HG02852 (cell line): ENCODE measurements at regions not wholly inside any gene's neighbourhood (a gene's known extent, or its start where the extent isn't known, plus 50 kb on each side); places are given as distances from the start of the nearest gene placed in this dataset.

Experiments
- ATAC-seq: cut with Tn5 transposase; IDR thresholded peaks from one replicate; pipeline ENCODE4 v1.9.1; 2021; ENCODE audit warnings: mild to moderate bottlenecking, moderate library complexity; ENCODE audit not compliant: unreplicated experiment

DNA sequence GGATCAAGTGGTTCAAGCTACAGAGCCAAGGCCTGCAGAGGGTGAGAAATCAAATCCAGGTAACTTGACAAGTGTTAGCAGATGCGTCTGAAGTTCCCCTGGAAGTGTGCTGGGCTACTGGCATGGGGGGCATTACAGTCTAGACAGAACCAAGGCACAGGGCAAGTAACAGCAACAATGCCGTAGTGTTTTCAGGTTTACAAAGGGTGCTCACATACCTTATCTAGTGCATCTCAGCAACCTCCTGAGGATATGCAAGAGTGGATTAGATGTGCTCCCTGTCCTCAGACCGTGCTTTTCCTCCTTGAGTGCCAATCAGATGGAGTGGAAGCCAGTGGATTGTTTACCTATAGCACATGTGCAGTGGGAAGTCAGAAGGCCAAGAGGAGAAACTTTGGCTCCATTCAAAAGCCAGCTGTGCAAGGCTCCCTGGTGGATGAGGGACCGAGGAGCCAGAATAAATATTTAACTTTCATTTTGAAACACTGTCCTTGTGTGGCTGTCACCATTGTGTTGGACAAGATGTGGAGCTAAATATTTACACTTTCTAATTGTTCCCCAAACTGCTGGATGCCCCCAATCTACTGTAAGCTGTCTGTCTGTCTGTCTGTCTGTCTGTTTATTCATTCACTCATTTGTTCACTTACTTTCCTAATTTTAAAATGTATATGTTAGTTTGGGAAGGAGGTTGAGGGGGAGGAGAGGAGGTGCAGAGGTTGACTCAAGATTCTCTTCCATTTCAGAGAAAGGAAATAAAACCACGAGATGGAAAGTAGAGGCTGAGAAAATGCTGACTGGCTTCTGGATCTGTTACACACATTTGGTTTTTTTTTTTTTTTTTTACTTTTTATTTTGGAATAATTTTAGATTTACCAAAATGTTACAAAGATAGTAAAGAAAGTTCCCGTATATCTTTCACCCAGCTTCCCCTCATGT lies 184.0 kb upstream of the PARP11 start:
- no peak for ATAC-seq

DNA sequence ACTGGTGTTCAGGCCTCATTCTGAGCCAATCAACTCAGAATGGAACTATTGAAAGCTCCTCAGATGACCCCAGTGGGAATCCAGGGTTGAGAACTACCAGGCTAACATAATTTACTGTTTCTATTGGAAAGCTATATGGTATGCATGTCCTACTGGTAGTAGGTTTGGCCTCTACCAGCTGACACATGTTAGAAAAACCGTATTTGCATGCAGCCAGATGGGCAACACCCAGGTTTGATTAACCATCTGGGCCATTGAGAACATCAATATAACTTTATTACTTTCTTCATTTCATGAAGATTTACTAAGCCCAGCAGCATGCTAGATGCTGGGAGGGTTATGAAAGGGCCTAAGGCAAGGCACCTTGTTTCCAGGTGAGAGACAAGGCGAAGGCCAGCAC lies 181.4 kb upstream of the PARP11 start:
- ATAC-seq, result no peak

DNA sequence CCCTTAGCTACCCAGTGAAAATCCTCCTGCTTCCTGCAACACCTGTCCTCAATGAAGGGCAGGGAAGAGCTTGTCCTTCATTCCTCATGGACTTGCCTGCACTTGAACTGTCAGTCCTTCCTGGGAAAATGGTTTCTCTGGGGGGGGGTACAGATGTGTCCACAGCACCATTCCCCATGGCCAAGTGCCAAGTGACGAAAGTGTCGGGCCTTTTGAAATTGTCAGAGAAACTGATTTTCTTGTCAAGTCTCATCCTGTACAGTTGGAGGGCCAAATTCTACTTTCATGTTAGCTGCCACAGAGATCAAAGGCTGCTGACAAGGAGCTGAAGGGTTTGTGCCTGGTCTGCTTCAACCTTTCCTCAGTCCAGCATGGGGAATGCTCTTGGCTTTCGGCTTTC lies 179.5 kb upstream of the PARP11 start:
- no peak for ATAC-seq

DNA sequence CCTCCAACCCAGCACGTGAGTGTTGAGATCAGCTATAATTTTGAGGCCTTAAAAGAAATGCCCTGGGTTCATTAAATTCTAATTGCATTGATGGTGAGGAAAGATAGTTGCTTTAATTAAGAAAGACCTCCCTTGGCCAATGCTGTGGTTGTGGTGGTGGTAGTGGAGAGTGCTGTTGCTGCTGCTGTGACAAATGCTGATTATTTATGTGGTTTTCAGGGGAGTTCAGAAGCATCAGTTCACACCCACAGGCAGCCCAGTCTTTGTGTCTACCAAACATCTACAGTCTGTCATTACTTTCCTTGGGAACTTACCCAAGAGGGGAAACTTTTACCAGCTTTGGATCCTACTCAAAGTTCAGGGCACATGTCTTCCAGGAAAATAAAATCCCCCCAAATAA lies 178.4 kb upstream of the PARP11 start:
- ATAC-seq, result no peak

DNA sequence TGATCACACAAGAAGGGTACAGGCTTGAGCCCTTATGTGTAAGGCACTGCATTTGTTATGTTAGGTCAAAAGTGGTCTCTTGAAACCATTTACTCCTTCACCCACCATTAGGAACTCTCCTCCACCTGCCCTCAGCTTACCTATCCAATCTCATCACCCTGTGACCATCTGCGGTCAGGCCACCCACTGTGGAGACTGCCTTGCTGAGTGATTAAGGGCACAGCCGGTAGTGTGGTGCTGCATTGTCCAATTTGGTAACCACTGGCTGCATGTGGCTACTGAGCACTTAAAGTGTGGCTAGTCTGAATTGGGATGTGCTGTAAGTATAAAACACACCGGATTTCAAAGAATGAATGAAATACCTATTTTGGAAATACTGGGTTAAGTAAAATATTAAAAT lies 177.1 kb upstream of the PARP11 start:
- ATAC-seq, result no peak

DNA sequence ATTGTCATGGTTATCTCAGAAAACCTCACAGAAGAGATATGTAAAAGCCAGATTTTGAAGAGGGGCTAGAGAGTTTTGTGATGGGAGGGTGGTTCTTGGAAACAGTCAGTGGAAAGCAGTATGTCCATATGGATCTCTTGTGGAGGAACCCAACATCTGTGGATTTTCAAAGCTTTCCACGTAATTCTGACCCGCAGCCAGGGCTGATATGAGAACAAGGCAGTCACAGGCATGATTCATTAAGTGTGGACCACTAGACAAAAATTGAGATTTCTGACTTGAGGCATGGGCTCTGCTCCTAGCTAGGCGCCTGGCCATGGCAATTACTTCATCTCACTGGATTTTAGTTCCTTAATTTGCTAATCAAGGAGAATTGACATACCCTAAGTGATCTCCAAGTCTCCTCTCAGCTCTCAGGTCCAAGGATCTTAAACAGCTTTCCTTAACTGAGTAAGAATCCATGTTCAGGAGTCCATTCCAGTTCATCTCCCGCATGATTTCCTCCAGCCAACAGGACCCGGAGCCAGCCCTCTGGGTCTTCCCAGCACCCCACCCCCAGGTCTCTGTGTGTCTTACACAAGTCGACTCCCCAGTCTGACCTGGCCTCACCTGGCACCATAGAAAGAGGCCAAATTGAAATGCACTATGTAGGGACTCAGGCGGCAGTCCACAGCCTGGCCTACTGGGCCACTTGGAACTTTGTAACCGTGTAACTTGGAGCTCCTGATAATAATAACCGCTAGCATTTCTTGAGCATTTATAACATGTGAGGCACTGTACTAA lies 176.3 kb upstream of the PARP11 start:
- no peak for ATAC-seq

DNA sequence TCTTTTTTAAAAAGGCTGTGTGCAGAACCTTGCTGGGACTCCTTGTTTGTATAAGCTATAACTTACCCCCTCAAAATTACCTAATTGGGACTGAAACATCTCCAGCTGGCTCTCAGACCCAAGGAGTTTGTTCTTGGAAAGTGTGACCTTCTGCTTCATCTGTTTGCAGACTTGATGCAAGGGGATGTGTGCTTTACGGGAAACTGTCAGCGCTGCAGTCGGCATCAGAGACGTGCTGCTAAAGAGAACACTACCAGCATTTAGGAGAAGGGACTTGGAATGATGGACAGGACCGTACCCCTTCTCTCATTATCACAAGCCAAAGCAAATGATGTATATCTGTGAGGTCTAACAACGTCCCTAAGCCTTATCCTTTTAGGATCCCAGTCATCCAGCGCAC lies 174.2 kb upstream of the PARP11 start:
- no peak for ATAC-seq

DNA sequence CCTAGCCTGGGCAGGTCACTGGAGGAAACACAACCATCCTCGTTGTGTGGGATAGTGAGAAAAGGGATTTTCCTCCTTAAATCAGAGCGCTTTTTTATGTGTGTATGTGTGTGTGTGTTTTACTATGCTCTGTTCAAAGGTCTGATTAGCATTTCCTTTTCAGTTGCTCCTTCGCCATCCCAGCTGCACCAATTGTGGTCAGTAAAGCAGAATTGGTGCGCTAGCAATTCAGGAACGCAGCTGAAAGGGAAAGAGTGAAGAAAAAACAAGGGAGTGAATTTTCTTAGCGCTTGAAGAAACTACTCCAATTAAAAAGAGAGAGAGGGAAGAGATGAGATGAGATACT lies 173.3 kb upstream of the PARP11 start:
- no peak for ATAC-seq

DNA sequence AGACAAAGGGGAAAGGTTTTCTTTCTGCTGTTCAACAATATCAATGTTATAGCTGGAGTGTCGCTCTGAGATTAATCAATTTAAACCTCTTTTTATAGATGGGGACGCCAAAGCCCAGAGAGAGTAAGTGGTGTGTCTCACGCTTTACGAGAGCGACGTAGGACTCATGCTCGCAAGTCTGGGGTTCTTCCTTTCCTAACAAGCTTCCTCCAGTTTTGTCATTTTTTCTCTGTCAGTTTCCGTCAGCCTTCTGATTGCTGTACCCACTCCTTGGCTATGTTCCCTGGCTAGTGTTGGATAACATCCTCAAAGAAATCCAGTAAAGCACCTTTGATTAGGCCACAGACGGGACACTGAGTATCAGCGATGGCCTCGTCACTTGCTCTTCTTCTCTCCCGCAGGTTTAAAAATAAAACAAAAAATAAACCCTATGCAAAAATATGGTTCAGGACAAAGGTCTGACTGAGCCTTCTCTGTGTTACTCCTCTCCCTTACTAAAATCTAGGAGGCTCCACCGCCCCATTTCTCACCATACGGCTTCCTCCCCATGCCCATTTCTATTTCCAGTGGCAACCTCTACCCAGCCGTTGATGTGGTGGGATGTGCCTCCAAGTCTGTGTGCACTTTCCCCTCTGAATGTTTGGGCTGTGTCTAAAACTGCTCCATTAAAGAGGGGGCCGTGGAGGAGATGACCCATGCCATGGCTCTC lies 172.7 kb upstream of the PARP11 start:
- no peak for ATAC-seq

DNA sequence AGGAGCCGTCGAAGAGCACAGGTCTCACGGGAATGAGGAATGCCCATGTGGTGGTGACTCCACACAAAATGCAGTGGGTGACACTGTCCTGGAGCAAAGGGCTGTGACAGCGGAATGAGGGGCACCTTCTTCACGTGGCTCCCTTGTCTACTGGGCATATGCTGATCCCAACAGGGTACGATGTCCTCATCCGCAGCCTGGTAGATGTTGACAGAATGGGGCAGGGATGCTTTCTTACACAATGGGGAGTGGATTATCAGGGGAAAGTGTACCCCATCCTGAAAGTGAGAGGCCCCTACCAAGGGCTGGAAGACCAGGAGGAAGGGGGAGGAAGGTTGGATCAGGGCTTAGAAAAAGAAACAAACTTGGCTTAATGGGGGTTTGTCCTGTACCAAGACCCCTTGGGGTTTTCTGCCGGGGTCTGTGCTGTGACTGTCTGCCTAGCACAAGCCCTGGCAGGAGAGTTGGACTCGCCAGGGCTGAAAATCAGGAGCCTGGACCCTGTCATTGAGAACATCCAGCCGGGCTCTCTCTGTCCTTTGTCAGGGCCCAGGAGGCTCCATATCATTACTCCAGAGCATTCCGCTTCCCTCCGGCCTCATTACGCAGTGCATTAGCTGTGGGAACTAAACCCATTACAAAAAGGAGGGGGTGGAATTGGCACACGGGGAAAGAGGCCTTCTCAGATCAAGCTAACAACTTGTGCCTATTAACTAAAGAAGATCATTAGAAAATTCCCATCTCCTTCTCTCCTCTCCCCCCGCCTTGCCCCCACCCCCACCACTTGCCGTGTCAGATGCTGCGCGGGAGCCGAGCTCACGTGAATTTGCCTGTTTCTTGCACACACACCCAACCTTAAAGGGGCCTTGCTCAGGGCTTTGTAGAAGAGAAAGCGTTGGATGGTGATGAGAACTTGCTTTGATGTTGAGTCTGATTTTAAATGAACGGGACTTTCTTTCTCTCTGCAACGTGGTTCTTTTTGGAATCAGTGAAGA lies 171.8 kb upstream of the PARP11 start:
- no peak for ATAC-seq

DNA sequence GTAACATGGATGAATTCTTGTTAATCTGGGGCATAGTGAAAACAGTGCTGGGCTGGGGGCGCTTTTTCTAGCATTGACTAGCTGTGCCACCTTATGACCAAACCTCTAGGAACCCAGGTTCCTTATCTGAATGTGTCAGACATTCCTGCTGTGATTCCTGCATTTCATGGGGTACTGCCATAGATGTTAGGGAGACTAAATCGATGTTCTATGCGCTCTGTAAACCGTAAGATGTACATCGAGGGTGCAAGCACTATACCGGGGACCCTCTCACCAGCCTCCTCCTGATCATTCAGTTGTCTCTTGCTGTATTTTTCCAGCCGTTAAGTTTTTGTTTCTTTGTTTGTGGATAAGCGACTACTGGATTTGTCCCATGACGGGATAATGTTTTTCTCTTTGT lies 170.9 kb upstream of the PARP11 start:
- no peak for ATAC-seq

DNA sequence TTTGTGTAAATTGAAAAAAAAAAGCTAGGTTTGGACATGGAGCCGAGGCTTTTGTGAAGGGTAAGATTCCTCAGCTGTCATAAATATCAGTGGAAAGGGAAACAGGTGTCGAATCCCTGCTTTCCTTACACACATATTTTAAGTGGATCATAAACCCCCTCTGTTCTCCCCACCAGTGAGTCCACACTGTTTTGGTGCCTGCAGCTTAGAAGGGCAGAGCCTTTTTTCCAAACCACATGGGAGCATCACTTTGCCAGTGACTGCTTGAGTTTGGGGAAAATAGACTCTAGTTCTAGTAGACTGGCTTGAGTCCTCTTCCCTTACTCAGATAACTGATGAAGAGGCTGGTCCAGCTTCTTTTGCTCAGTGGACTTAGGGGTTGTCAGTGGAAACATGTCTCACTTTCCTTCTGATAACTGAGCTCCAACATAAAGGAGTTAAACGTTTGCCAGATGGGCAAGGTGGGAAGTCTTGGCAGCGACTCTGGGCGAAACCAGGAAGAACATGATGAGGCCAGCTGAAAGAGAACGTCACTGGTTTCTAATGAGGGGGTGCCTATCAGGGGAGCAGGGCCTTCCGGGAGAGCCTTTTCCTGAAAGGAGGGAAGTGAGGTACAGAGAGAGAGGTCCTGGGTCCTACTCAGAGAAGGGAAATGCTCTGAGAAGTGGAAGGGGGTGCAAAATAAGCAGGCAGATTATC lies 168.1 kb upstream of the PARP11 start:
- no peak for ATAC-seq

DNA sequence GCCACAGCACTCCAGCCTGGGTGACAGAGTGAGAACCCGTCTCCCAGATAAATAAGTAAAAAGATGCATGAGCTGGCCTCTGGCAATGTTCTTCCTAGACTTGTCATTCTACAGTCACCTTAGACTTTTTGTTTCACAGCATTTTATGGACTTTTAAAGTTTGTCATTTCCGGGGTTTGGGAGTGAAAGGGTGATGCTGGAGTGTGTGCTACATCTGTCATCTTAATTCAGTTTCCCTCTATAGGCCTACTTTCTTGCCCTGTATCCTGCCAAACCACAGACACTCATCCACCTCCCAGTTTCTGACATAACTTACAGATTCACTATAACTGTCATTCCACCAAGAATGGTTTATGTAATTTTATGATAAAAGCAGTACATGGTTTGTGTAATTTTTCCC lies 166.7 kb upstream of the PARP11 start:
- no peak for ATAC-seq

DNA sequence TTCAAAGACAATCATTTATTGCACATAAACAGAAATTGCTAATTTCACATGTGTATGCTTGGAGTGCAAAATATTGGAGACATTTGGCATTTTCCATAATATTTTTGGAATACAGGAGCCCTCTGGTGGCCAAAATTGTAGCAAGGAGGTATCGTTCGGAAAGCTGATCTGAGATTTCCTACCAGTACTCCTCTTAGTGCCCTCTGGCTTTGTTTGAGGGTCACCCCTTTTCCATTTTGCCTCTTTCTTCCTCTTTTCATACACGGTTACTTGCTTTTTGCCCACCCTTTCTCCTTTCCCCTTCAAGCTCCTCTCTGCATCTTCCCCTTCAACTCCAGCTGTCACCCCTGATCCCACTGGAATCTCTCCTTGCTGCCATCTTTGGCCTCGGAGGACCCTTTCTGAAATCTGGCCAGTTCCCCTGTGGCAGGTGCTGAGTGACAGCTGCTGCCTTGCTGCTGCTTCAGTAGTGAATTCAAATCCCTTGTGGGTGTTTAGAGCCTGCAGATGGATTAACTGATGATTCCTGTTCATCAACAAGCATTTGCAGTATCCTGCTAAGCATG lies 164.6 kb upstream of the PARP11 start:
- ATAC-seq, result no peak

DNA sequence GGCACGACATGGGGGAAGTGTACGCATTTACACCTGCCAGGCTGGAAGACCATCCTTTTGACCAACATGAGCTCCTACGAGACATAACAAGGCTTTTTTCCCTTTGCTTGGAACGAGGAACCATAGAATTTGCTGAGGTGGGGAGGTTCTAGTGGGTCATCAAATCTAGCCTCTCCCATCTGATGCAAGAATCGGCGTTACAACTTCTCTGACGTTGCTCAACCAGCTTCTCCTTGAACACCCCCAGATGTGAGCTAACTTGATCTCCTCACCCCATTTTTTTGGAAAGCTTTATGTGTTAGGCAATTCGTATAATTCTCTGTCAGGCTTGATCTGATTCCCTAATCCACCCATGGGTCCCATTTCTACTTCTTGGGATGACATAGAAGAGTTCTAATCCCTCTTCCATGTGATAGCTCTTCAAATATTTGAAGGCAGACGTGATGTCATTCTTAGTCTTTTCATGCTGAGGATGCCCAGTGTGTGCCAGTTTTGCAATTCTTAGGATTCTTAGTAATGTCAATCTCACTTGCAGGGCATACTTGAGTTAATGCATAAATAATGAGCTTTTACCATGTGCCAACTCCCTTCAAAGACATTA lies 163.6 kb upstream of the PARP11 start:
- no peak for ATAC-seq

DNA sequence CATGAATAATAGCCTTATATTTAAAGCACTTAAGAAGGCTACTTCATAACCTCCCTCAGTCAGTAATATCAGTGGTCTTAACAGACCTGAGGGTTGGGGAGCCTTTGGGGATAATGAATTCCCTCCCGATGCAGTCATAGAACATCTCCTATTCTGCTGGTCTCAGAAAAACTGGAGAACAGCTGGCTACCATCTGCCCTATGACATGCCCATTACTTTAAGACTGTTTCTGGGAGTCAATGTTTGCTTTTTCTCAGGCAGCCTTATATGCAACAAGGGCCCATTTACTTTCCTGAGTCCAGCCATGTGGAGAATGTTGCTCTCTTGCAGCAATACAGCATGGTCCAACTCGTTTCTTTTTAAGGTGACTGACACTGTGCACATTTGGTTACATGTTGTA lies 161.7 kb upstream of the PARP11 start:
- no peak for ATAC-seq

DNA sequence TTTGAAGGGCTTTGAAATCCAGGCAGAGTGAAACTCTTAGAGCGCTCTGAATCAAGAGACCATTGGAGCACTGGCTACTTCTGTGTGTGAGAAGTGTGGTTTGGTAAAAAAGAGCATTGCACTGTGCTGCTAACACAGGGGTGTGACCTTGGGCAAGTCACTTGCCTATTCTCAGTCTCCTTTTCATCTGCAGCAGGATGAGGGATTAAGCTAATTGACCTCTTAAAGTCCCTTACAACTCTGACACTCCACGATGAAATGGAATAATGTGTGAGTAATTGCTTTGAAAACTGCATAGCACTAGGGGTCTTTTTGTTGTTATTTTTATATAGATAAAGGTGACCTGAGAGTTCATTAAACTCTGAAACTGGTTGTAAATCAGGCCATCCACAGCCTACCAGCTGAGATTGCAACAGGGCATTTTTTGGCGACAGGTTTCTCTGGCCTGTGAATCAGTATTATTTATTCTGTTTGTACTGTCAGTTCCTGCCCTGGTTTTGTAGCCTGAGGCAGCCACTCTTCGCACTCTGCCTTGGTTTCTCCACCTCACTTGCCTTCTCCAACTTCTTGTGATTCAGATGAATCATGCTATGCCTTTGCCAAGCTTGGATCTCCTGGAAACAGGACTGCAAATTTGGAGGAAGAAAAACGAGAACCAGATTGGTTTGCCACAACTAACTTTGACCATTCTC lies 159.9 kb upstream of the PARP11 start:
- ATAC-seq, result no peak

DNA sequence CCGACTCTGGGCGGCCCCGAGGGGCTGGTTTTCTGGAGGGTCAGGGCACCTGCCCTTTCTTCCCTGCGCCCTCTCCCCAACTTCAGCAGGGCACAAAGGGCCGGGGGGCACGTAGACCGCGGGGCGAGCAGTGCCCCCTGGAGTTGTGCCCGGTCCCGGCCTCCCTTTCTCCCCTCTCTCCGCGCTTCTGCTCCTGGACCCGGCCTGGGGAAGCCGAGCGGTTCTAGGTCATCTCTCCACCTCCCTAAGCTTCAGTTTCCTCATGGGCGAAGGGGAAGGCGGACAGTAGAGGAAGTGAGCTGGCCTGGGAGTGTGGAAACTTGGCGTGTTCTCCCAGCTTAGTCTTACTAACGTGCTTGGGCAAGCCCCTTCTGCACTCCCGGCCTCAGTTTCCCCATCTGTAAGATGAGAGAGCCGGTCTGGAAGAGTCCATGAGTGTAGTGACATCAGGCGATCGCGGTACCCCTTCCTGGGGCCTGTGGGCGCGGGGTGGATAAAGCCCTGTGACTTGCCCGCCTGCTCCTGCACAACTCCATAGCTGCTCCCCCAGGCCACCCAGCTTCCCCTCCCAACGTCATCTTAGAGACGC lies 158.6 kb upstream of the PARP11 start:
- no peak for ATAC-seq
